Fibroblast of upper back skin (primary cell): ENCODE measurements at regions not wholly inside any gene's neighbourhood (a gene's known extent, or its start where the extent isn't known, plus 50 kb on each side); places are given as distances from the start of the nearest gene placed in this dataset.

Experiments used
- DNase-seq: peaks from one replicate; pipeline ENCODE4 v3.0.0-alpha.2; 2013

- DNase-seq = no peak
Measured at GRCh38 chr5:42361315-42361688, 61.9 kb upstream of the GHR start.

DNA sequence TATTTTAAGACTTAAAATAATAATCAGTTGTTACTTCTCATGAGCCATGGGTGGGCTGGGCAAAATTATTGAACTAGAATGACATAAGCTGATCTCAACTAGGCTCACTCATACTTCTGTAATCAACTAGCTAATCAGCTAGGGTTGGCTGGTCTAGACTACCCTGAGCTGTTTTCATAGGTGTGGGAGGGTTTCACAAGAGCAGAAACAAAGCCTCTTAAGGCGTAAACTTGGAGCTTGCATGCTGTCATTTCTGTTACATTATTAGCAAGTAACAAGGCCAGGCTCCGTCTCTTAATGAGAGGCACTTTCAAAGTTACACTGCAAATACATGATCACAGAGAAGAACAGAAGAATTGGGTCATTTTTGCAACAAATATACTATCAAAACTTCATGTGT is 57.2 kb upstream of the GHR start:
- DNase-seq = no peak
